OCI-LY3 (cell line): ENCODE measurements at regions not wholly inside any gene's neighbourhood (a gene's known extent, or its start where the extent isn't known, plus 50 kb on each side); places are given as distances from the start of the nearest gene placed in this dataset.

Source experiments
- H2AFZ ChIP-seq: fragments of 200-600, 300-600 bp; shearing (Covaris generic); 2 replicates; pipeline ENCODE4 v1.6.0; 2014; ENCODE audit warnings: antibody characterized with exemption, low read depth, low read length
- H3K27ac ChIP-seq: fragments of 200-600, 300-600 bp; sonication (generic); 2 replicates; pipeline ENCODE4 v1.5.1; 2014; ENCODE audit warnings: mild to moderate bottlenecking, low read length, moderate library complexity, mixed read lengths
- H3K27me3 ChIP-seq: fragments of 200-600, 300-600 bp; sonication (generic); 2 replicates; pipeline ENCODE4 v1.6.1; 2014; ENCODE audit warnings: low read depth, low read length, mixed read lengths
- H3K36me3 ChIP-seq: fragments of 200-600, 300-600 bp; sonication (generic); replicated peaks from 2 replicates; pipeline ENCODE3; 2014; ENCODE audit warnings: low read depth, low read length, mixed read lengths
- H3K4me1 ChIP-seq: fragments of 300-600, 200-600 bp; sonication (generic); 2 replicates; pipeline ENCODE4 v1.6.1; 2014; ENCODE audit warnings: low read length, mixed read lengths
- H3K4me2 ChIP-seq: fragments of 200-600, 300-600 bp; sonication (generic); 2 replicates; pipeline ENCODE4 v1.6.1; 2014; ENCODE audit warnings: low read length, mixed read lengths
- H3K4me3 ChIP-seq: fragments of 300-600, 200-600 bp; sonication (generic); 2 replicates; pipeline ENCODE4 v1.5.1; 2014; ENCODE audit warnings: antibody characterized with exemption, mild to moderate bottlenecking, low read length, moderate library complexity
- H3K79me2 ChIP-seq: fragments of 300-600, 200-600 bp; shearing (Covaris generic); 2 replicates; pipeline ENCODE4 v1.6.1; 2014; ENCODE audit warnings: mild to moderate bottlenecking, low read length, mixed read lengths
- H3K9ac ChIP-seq: fragments of 300-600, 200-600 bp; shearing (Covaris generic); 2 replicates; pipeline ENCODE4 v1.6.0; 2014; ENCODE audit warnings: mild to moderate bottlenecking, low read length, moderate library complexity
- H3K9me3 ChIP-seq: fragments of 200-600, 300-600 bp; shearing (Covaris generic); 2 replicates; pipeline ENCODE4 v1.6.1; 2014; ENCODE audit warnings: low read length, mixed read lengths; ENCODE audit not compliant: insufficient read depth
- H4K20me1 ChIP-seq: fragments of 200-600, 300-600 bp; sonication (generic); 2 replicates; pipeline ENCODE4 v1.6.1; 2016; ENCODE audit warnings: low read length, mixed read lengths; ENCODE audit not compliant: insufficient read depth
- CTCF ChIP-seq: fragments of 200-600, 300-600 bp; sonication (generic); IDR thresholded peaks from 2 replicates; pipeline ENCODE4 v1.5.1; 2014; ENCODE audit warnings: antibody characterized with exemption, low read length, low read depth
- EZH2phosphoT487 ChIP-seq: fragments of 200-600 bp; shearing (Covaris generic); IDR thresholded peaks from 2 replicates; pipeline ENCODE4 v1.6.1; 2018; ENCODE audit warnings: antibody characterized with exemption, mixed run types, low read depth

GRCh38 chr6:98782772-98783171 is 51.6 kb upstream of the POU3F2 start:
- H3K9ac ChIP-seq = no peak overlapping the region
- no peaks in the 10 kb centered on the region for H3K79me2 ChIP-seq
- H3K9me3 ChIP-seq = no peaks in the 10 kb centered on the region
- H3K27ac ChIP-seq = no peak overlapping the region
- H3K36me3 ChIP-seq = no peaks in the 10 kb centered on the region
- H3K4me3 ChIP-seq = no peak overlapping the region
- peaks cover 5% of the 10 kb centered on the region for H3K4me1 ChIP-seq
- TF ChIP-seq EZH2phosphoT487 (no peak), CTCF (no peak)
- no peak overlapping the region for H3K4me2 ChIP-seq
- no peaks in the 10 kb centered on the region for H3K27me3 ChIP-seq
- no peaks in the 10 kb centered on the region for H4K20me1 ChIP-seq
- no peak overlapping the region for H2AFZ ChIP-seq

- Histone ChIP-seq H3K4me2 (no peak overlapping the region), H3K27me3 (no peaks in the 10 kb centered on the region), H2AFZ (no peak overlapping the region), H3K79me2 (no peaks in the 10 kb centered on the region), H3K36me3 (no peaks in the 10 kb centered on the region), H3K4me1 (no peaks in the 10 kb centered on the region), H3K27ac (no peak overlapping the region), H3K4me3 (no peak overlapping the region), H4K20me1 (no peaks in the 10 kb centered on the region), H3K9ac (no peak overlapping the region), H3K9me3 (no peaks in the 10 kb centered on the region)
- TF ChIP-seq EZH2phosphoT487 = no peak
- TF ChIP-seq CTCF = no peak
Observed at GRCh38 chr6:98783578-98783977, 50.8 kb upstream of the POU3F2 start.
